SK-N-SH (cell line): ENCODE measurements at regions not wholly inside any gene's neighbourhood (a gene's known extent, or its start where the extent isn't known, plus 50 kb on each side); places are given as distances from the start of the nearest gene placed in this dataset.

Source experiments
- CTCF ChIA-PET: fragments of 300-600, 350-600 bp; formaldehyde crosslinking; extraction: SDS; loops from one replicate; lab custom pipeline; 2021; lab: Yijun Ruan, JAX
- POLR2A ChIA-PET: fragments of 350-600 bp; sonication (Branson Sonifier 250); formaldehyde crosslinking; extraction: SDS; loops from one replicate; lab custom pipeline; 2020; ENCODE audit warnings: antibody characterized with exemption, inconsistent platforms; lab: Yijun Ruan, JAX
- DNase-seq: peaks from one replicate; pipeline ENCODE4 v3.0.0; 2012
- H2AFZ ChIP-seq: fragments of 200-600 bp; sonication (generic); 2 replicates; pipeline ENCODE4 v1.8.1; 2016; ENCODE audit warnings: antibody characterized with exemption, mild to moderate bottlenecking, low read depth
- H3F3A ChIP-seq: fragments of 200-600 bp; sonication (generic); replicated peaks from 2 replicates; pipeline ENCODE3; 2016; ENCODE audit warnings: antibody characterized with exemption, mild to moderate bottlenecking; ENCODE audit not compliant: insufficient read depth
- H3K27ac ChIP-seq, 2 experiments: fragments of 200-500 bp in 1 of 2; fragments of 200-600 bp in 1 of 2; sonication (Bioruptor generic) in 1 of 2; sonication (generic), shearing (Covaris generic) in 1 of 2; 2 replicates each; pipeline versions ENCODE4 v1.5.1 to v1.6.1; 2014 to 2016; ENCODE audit warnings: low read depth in 2 of 2, inconsistent platforms in 1 of 2, low read length in 1 of 2, mild to moderate bottlenecking in 1 of 2, mixed read lengths in 1 of 2
- H3K27me3 ChIP-seq: fragments of 200-600 bp; sonication (generic), shearing (Covaris generic); 2 replicates; pipeline ENCODE4 v1.6.1; 2016; ENCODE audit warnings: mixed run types; ENCODE audit not compliant: insufficient read depth
- H3K36me3 ChIP-seq, 2 experiments: fragments of 200-500 bp in 1 of 2; fragments of 200-600 bp in 1 of 2; sonication (Bioruptor generic) in 1 of 2; sonication (generic) in 1 of 2; replicated peaks in 1 of 2; 2 replicates each; pipeline versions ENCODE3 to v1.5.1; 2014 to 2016; ENCODE audit warnings: low read length in 1 of 2, mild to moderate bottlenecking in 1 of 2; ENCODE audit not compliant: insufficient read depth in 2 of 2, control insufficient read depth in 1 of 2
- H3K4me1 ChIP-seq, 2 experiments: fragments of 200-500 bp in 1 of 2; fragments of 200-600 bp in 1 of 2; sonication (Bioruptor generic) in 1 of 2; sonication (generic), shearing (Covaris generic) in 1 of 2; 2 replicates each; pipeline versions ENCODE4 v1.5.1 to v1.6.1; 2014 to 2016; ENCODE audit warnings: low read depth in 1 of 2, low read length in 1 of 2, mixed run types in 1 of 2; ENCODE audit not compliant: insufficient read depth in 2 of 2, control insufficient read depth in 1 of 2
- H3K4me2 ChIP-seq: fragments of 200-600 bp; sonication (generic), shearing (Covaris generic); 2 replicates; pipeline ENCODE4 v1.6.1; 2017; ENCODE audit warnings: mixed run types
- H3K4me3 ChIP-seq, 2 experiments: fragments of 200-500 bp in 1 of 2; fragments of 200-600 bp in 1 of 2; sonication (Bioruptor generic) in 1 of 2; sonication (generic), shearing (Covaris generic) in 1 of 2; 2 replicates each; pipeline versions ENCODE4 v1.5.1 to v1.8.1; 2014 to 2016; ENCODE audit warnings: low read depth in 2 of 2, inconsistent platforms in 1 of 2, low read length in 1 of 2, mild to moderate bottlenecking in 1 of 2, mixed read lengths in 1 of 2, moderate library complexity in 1 of 2
- H3K79me2 ChIP-seq: fragments of 200-600 bp; sonication (generic); 2 replicates; pipeline ENCODE4 v1.8.1; 2017; ENCODE audit warnings: mild to moderate bottlenecking; ENCODE audit not compliant: insufficient read depth
- H3K9ac ChIP-seq: fragments of 200-600 bp; sonication (generic); 2 replicates; pipeline ENCODE4 v1.6.1; 2017; ENCODE audit warnings: mixed run types
- H3K9me2 ChIP-seq: fragments of 200-600 bp; sonication (generic); 2 replicates; pipeline ENCODE4 v1.6.1; 2017; ENCODE audit warnings: mixed run types
- H3K9me3 ChIP-seq: fragments of 200-600 bp; sonication (generic); 2 replicates; pipeline ENCODE4 v1.6.1; 2017; ENCODE audit warnings: mixed run types, mild to moderate bottlenecking, moderate library complexity
- H4K20me1 ChIP-seq: fragments of 200-600 bp; sonication (generic); 2 replicates; pipeline ENCODE4 v1.6.1; 2017; ENCODE audit warnings: mild to moderate bottlenecking, mixed run types; ENCODE audit not compliant: insufficient read depth
- ELF1 ChIP-seq: IDR thresholded peaks from 2 replicates; pipeline ENCODE4 v1.4.0; 2012
- EP300 ChIP-seq, 2 experiments: IDR thresholded peaks; 2 replicates each; pipeline versions ENCODE4 v1.4.0 to v1.6.1; 2012; ENCODE audit warnings: borderline replicate concordance in 1 of 2, low read depth in 1 of 2, low read length in 1 of 2
- EZH2phosphoT487 ChIP-seq: fragments of 200-600 bp; sonication (generic); IDR thresholded peaks from 2 replicates; pipeline ENCODE4 v1.6.1; 2017; ENCODE audit warnings: low read depth, mixed run types, mild to moderate bottlenecking, antibody characterized with exemption, moderate library complexity, borderline replicate concordance
- FOSL2 ChIP-seq: IDR thresholded peaks from 2 replicates; pipeline ENCODE4 v1.4.0; 2012; ENCODE audit warnings: low read depth, mild to moderate bottlenecking, moderate library complexity, borderline replicate concordance
- FOXJ3 ChIP-seq: sonication (generic); formaldehyde crosslinking; IDR thresholded peaks from 2 replicates; pipeline ENCODE4 v1.5.1; 2020; ENCODE audit warnings: mild to moderate bottlenecking, missing genetic modification reagents
- JUND ChIP-seq: IDR thresholded peaks from 2 replicates; pipeline ENCODE4 v1.4.0; 2012
- MEF2A ChIP-seq: IDR thresholded peaks from 2 replicates; pipeline ENCODE4 v1.4.0; 2012; ENCODE audit warnings: low read depth, borderline replicate concordance
- MXI1 ChIP-seq: IDR thresholded peaks from 2 replicates; pipeline ENCODE4 v1.6.1; 2012; ENCODE audit warnings: mild to moderate bottlenecking, low read depth, low read length, improper control_type of control experiment
- NRF1 ChIP-seq: IDR thresholded peaks from 2 replicates; pipeline ENCODE4 v1.6.1; 2012; ENCODE audit warnings: low read depth, mild to moderate bottlenecking, low read length
- RAD21 ChIP-seq: IDR thresholded peaks from 2 replicates; pipeline ENCODE4 v1.6.1; 2012; ENCODE audit warnings: mild to moderate bottlenecking, low read length
- RXRA ChIP-seq: IDR thresholded peaks from 2 replicates; pipeline ENCODE4 v1.4.0; 2012; ENCODE audit warnings: low read depth, mild to moderate bottlenecking, borderline replicate concordance
- SMC3 ChIP-seq: IDR thresholded peaks from 2 replicates; pipeline ENCODE4 v1.6.1; 2012; ENCODE audit warnings: low read depth, low read length, improper control_type of control experiment
- WGBS: methylation state at CpG from one replicate; pipeline ENCODE4 v1.1.6; 2017; ENCODE audit warnings: low lambda C conversion rate; 5-methylcytosine and 5-hydroxymethylcytosine counted together
- TF ChIP-seq, protein P1 (sequence below): fragments of 200-600 bp; sonication (generic); IDR thresholded peaks from 2 replicates; pipeline ENCODE4 v1.6.1; 2017; ENCODE audit warnings: antibody characterized with exemption, mild to moderate bottlenecking, moderate library complexity
- TF ChIP-seq, protein P2 (sequence below): IDR thresholded peaks from 2 replicates; pipeline ENCODE4 v1.4.0; 2012; ENCODE audit warnings: low read depth, borderline replicate concordance
- TF ChIP-seq, protein P3 (sequence below): IDR thresholded peaks from 2 replicates; pipeline ENCODE4; 2012

GRCh38 chr12:24280056-24280842 lies 330.8 kb upstream of the SOX5 start:
- Histone ChIP-seq H3K36me3 (no peaks in the 10 kb centered on the region), H3K9me2 (no peaks in the 10 kb centered on the region), H3K4me2 (no peak overlapping the region), H3K9me3 (0 out of 2 replicates have a peak, but pooled peaks cover 3% of the 10 kb centered on the region), H3K27me3 (no peaks in the 10 kb centered on the region), H4K20me1 (no peaks in the 10 kb centered on the region), H2AFZ (no peak overlapping the region), H3F3A (no peaks in the 10 kb centered on the region), H3K9ac (no peak overlapping the region), H3K4me3 (no peak overlapping the region), H3K27ac (no peak overlapping the region), H3K79me2 (no peaks in the 10 kb centered on the region), H3K4me1 (no peaks in the 10 kb centered on the region)
- POLR2A ChIA-PET, result no interaction called here
- no peak for TF ChIP-seq EZH2phosphoT487
- no peak for TF ChIP-seq FOXJ3 (CRISPR knock-in tag)
- TF ChIP-seq MXI1, result no peak
- no peak for TF ChIP-seq RAD21
- no peak for DNase-seq
- CTCF ChIA-PET, result interaction anchor here (1.1 kb wide), 1 partner anchor 11 kb away, joined by 3 read pairs; no protein-coding TSS in a partner anchor
- 62% methylated on average over 6 of the region's 6 CpGs for WGBS

DNA sequence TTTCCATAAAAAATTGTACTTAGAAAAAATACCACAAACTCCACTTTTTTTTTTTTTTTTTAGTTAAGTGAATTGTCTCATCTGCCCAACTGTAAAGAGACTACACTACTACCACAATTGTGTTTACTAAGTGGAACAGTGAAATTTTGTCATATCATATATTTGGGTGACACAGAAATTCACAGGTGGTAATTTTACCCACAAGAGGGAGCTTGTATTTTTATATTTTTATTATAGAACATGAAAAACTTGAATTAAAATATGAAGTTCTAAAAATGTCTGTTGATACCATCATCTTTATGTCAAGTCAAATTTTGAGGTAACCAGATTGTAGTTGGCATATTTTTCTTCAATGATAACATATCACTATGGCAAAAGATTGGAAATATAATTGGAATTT lies 329.4 kb upstream of the SOX5 start:
- Histone ChIP-seq H2AFZ (no peak overlapping the region), H3K9ac (no peak overlapping the region), H3K4me3 (no peak overlapping the region), H3K27ac (no peak overlapping the region), H3K9me3 (0 out of 2 replicates have a peak, but pooled peaks cover 3% of the 10 kb centered on the region), H3K79me2 (no peaks in the 10 kb centered on the region), H3K4me2 (no peak overlapping the region), H4K20me1 (no peaks in the 10 kb centered on the region), H3K9me2 (no peaks in the 10 kb centered on the region), H3K27me3 (no peaks in the 10 kb centered on the region), H3K4me1 (no peaks in the 10 kb centered on the region), H3F3A (no peaks in the 10 kb centered on the region), H3K36me3 (no peaks in the 10 kb centered on the region)
- ChIA-PET POLR2A (no interaction called here), CTCF (interaction anchor here (1.1 kb wide), 1 partner anchor 12 kb away, joined by 3 read pairs; no protein-coding TSS in a partner anchor)
- TF ChIP-seq, protein P1, sequence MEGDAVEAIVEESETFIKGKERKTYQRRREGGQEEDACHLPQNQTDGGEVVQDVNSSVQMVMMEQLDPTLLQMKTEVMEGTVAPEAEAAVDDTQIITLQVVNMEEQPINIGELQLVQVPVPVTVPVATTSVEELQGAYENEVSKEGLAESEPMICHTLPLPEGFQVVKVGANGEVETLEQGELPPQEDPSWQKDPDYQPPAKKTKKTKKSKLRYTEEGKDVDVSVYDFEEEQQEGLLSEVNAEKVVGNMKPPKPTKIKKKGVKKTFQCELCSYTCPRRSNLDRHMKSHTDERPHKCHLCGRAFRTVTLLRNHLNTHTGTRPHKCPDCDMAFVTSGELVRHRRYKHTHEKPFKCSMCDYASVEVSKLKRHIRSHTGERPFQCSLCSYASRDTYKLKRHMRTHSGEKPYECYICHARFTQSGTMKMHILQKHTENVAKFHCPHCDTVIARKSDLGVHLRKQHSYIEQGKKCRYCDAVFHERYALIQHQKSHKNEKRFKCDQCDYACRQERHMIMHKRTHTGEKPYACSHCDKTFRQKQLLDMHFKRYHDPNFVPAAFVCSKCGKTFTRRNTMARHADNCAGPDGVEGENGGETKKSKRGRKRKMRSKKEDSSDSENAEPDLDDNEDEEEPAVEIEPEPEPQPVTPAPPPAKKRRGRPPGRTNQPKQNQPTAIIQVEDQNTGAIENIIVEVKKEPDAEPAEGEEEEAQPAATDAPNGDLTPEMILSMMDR, result peak; percentile 26
- no peak for TF ChIP-seq ELF1
- DNase-seq, result no peak

GRCh38 chr12:24270965-24271364 lies 321.5 kb upstream of the SOX5 start:
- WGBS, result 56% methylated on average over 2 of the region's 2 CpGs
- no peaks in the 10 kb centered on the region for H3K9me2 ChIP-seq
- POLR2A ChIA-PET, result no interaction called here
- no peak overlapping the region for H2AFZ ChIP-seq
- DNase-seq, result no peak
- no peaks in the 10 kb centered on the region for H3K79me2 ChIP-seq
- H3K4me3 ChIP-seq, result no peak overlapping the region
- no peaks in the 10 kb centered on the region for H3K4me1 ChIP-seq
- no peaks in the 10 kb centered on the region for H3K27me3 ChIP-seq
- 0 out of 2 replicates have a peak, but pooled peaks cover 3% of the 10 kb centered on the region for H3K9me3 ChIP-seq
- no peak overlapping the region for H3K4me2 ChIP-seq
- no peaks in the 10 kb centered on the region for H3K36me3 ChIP-seq
- no peak overlapping the region for H3K9ac ChIP-seq
- CTCF ChIA-PET, result no interaction called here
- H4K20me1 ChIP-seq, result no peaks in the 10 kb centered on the region
- H3F3A ChIP-seq, result no peaks in the 10 kb centered on the region
- H3K27ac ChIP-seq, result no peak overlapping the region
- TF ChIP-seq RXRA, result no peak
- no peak for TF ChIP-seq JUND
- no peak for TF ChIP-seq SMC3
- TF ChIP-seq ELF1, result no peak
- TF ChIP-seq, protein P2, sequence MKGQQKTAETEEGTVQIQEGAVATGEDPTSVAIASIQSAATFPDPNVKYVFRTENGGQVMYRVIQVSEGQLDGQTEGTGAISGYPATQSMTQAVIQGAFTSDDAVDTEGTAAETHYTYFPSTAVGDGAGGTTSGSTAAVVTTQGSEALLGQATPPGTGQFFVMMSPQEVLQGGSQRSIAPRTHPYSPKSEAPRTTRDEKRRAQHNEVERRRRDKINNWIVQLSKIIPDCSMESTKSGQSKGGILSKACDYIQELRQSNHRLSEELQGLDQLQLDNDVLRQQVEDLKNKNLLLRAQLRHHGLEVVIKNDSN, result no peak
- TF ChIP-seq FOSL2, result no peak
- no peak for TF ChIP-seq MEF2A
- TF ChIP-seq, protein P3, sequence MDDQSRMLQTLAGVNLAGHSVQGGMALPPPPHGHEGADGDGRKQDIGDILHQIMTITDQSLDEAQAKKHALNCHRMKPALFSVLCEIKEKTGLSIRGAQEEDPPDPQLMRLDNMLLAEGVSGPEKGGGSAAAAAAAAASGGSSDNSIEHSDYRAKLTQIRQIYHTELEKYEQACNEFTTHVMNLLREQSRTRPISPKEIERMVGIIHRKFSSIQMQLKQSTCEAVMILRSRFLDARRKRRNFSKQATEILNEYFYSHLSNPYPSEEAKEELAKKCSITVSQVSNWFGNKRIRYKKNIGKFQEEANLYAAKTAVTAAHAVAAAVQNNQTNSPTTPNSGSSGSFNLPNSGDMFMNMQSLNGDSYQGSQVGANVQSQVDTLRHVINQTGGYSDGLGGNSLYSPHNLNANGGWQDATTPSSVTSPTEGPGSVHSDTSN, result no peak
- no peak for TF ChIP-seq NRF1
- no peak for TF ChIP-seq FOXJ3 (CRISPR knock-in tag)
- no peak for TF ChIP-seq EP300 (IDR thresholded peaks at IDR 0.05; ENCODE audit: borderline replicate concordance in 1 of 2, low read depth in 1 of 2, low read length in 1 of 2)
